GM21367 (cell line): ENCODE measurements at regions not wholly inside any gene's neighbourhood (a gene's known extent, or its start where the extent isn't known, plus 50 kb on each side); places are given as distances from the start of the nearest gene placed in this dataset.
"Not testable (repeated sequence)": the region's sequence is repeated elsewhere in the genome, so short reads cannot be mapped to it uniquely, and the experiment has no call there.

ENCODE experiments used
- ATAC-seq: cut with Tn5 transposase; IDR thresholded peaks from one replicate; pipeline ENCODE4 v1.9.1; 2021; ENCODE audit not compliant: unreplicated experiment

- ATAC-seq, result no peak
Observed at GRCh38 chr13:83731113-83731512, 151.2 kb downstream of the SLITRK1 start.

- ATAC-seq, result no peak
Observed at GRCh38 chr13:83730674-83731073, 151.6 kb downstream of the SLITRK1 start.

- ATAC-seq, result no peak
Observed at GRCh38 chr13:83722443-83722842, 159.8 kb downstream of the SLITRK1 start.

- no peak for ATAC-seq
Observed at GRCh38 chr13:83716121-83716520, 166.2 kb downstream of the SLITRK1 start.

- no peak for ATAC-seq
Observed at GRCh38 chr13:83714236-83714635, 168.0 kb downstream of the SLITRK1 start.

GRCh38 chr13:83710133-83710515 lies 172.2 kb downstream of the SLITRK1 start:
- no peak for ATAC-seq

GRCh38 chr13:83709426-83710132 lies 172.7 kb downstream of the SLITRK1 start:
- ATAC-seq, result no peak

GRCh38 chr13:83702021-83702420 lies 180.3 kb downstream of the SLITRK1 start:
- no peak for ATAC-seq

- ATAC-seq, result no peak
Observed at GRCh38 chr13:83692800-83693199, 189.5 kb downstream of the SLITRK1 start.

GRCh38 chr13:83691966-83692365 lies 190.3 kb downstream of the SLITRK1 start:
- no peak for ATAC-seq

- ATAC-seq, result no peak
Observed at GRCh38 chr13:83681547-83681946, 200.7 kb downstream of the SLITRK1 start.

GRCh38 chr13:83677985-83678384 lies 204.3 kb downstream of the SLITRK1 start:
- ATAC-seq, result no peak

GRCh38 chr13:83672612-83673011 lies 209.7 kb downstream of the SLITRK1 start:
- ATAC-seq, result no peak

- ATAC-seq, result no peak
Observed at GRCh38 chr13:83667606-83668005, 214.7 kb downstream of the SLITRK1 start.

GRCh38 chr13:83666141-83666540 lies 216.1 kb downstream of the SLITRK1 start:
- ATAC-seq, result no peak

GRCh38 chr13:83657281-83657680 lies 225.0 kb downstream of the SLITRK1 start:
- no peak for ATAC-seq

GRCh38 chr13:83642617-83643016 lies 239.7 kb downstream of the SLITRK1 start:
- not testable (repeated sequence) for ATAC-seq

GRCh38 chr13:83634601-83635000 lies 247.7 kb downstream of the SLITRK1 start:
- ATAC-seq, result no peak

- no peak for ATAC-seq
Observed at GRCh38 chr13:83633746-83634145, 248.5 kb downstream of the SLITRK1 start.

- no peak for ATAC-seq
Observed at GRCh38 chr13:83622422-83622784, 259.9 kb downstream of the SLITRK1 start.

GRCh38 chr13:83621765-83622421 lies 260.4 kb downstream of the SLITRK1 start:
- ATAC-seq, result no peak

- ATAC-seq, result no peak
Observed at GRCh38 chr13:83620530-83621220, 261.6 kb downstream of the SLITRK1 start.
